Peyer's patch (tissue), 4 donors: ENCODE measurements at regions not wholly inside any gene's neighbourhood (a gene's known extent, or its start where the extent isn't known, plus 50 kb on each side); places are given as distances from the start of the nearest gene placed in this dataset.

Source experiments
- DNase-seq, 3 donors: peaks; one replicate each; pipeline ENCODE4 v3.0.0-alpha.2; 2017 to 2019
- H3K27ac ChIP-seq, 4 donors: fragments of 200-600 bp; sonication (generic); one replicate each; pipeline ENCODE4 v1.5.1; 2016 to 2019
- H3K27me3 ChIP-seq, 2 donors: fragments of 200-600 bp; sonication (generic); one replicate each; pipeline ENCODE4 v1.5.1; 2019
- H3K36me3 ChIP-seq, 3 donors: fragments of 200-600 bp; sonication (generic); one replicate each; pipeline ENCODE4 v1.5.1; 2016 to 2019
- H3K4me1 ChIP-seq, 4 donors: fragments of 200-600 bp; sonication (generic); one replicate each; pipeline ENCODE4 v1.5.1; 2016 to 2019
- H3K4me3 ChIP-seq, 4 donors: fragments of 200-600 bp; sonication (generic); 1 replicate in 3 of 4; 2 replicates in 1 of 4; pipeline ENCODE4 v1.5.1; 2016 to 2019; ENCODE audit warnings: mild to moderate bottlenecking in 1 of 4
- H3K9me3 ChIP-seq, 4 donors: fragments of 200-600 bp; sonication (generic); one replicate each; pipeline ENCODE4 v1.5.1; 2016 to 2019; ENCODE audit warnings: mild to moderate bottlenecking in 1 of 4
- POLR2A ChIP-seq, 2 donors: fragments of 450-650 bp; IDR thresholded peaks; one replicate each; pipeline ENCODE4 v1.5.1; 2017; ENCODE audit warnings: antibody characterized with exemption in 2 of 2, mild to moderate bottlenecking in 2 of 2, moderate library complexity in 2 of 2
- TF ChIP-seq, protein P1 (sequence below), 6 experiments: fragments of 450-650 bp in 4 of 6; fragments of 200-600 bp in 2 of 6; sonication (generic) in 1 of 6; IDR thresholded peaks; one replicate each; pipeline ENCODE4 v1.5.1; 2017 to 2019; ENCODE audit warnings: antibody characterized with exemption in 6 of 6, mild to moderate bottlenecking in 3 of 6, moderate library complexity in 1 of 6

DNA sequence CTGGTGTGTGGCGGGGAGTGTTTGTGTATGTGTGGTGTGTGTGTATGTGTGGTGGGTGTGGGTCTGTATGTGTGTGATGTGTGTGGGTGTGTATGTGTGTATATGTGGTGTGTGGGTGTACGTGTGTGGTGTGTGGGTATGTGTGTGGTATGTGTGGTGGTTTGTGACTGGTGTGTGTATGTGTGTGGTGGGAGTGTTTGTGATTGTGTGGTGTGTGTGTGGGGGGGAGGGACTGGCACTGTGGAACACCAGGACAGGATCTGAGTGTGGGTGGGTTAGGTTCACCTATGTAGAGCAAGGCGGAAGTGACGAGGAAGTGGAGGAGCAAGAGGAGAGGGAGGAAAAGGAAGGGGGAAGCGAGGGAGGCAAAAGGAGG is 510.8 kb downstream of the SHQ1 start:
- TF ChIP-seq POLR2A (IDR thresholded peaks at IDR 0.05), result no peak
- TF ChIP-seq, protein P1, sequence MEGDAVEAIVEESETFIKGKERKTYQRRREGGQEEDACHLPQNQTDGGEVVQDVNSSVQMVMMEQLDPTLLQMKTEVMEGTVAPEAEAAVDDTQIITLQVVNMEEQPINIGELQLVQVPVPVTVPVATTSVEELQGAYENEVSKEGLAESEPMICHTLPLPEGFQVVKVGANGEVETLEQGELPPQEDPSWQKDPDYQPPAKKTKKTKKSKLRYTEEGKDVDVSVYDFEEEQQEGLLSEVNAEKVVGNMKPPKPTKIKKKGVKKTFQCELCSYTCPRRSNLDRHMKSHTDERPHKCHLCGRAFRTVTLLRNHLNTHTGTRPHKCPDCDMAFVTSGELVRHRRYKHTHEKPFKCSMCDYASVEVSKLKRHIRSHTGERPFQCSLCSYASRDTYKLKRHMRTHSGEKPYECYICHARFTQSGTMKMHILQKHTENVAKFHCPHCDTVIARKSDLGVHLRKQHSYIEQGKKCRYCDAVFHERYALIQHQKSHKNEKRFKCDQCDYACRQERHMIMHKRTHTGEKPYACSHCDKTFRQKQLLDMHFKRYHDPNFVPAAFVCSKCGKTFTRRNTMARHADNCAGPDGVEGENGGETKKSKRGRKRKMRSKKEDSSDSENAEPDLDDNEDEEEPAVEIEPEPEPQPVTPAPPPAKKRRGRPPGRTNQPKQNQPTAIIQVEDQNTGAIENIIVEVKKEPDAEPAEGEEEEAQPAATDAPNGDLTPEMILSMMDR (IDR thresholded peaks at IDR 0.05), result no peak
- Histone ChIP-seq H3K4me1 (peaks cover 0 to 8% (median 0%) of the 10 kb centered on the region in 4 donors), H3K4me3 (no peak overlapping the region), H3K27ac (no peak overlapping the region), H3K36me3 (no peaks in the 10 kb centered on the region), H3K9me3 (no peaks in the 10 kb centered on the region), H3K27me3 (no peaks in the 10 kb centered on the region)
- DNase-seq, result no peak

DNA sequence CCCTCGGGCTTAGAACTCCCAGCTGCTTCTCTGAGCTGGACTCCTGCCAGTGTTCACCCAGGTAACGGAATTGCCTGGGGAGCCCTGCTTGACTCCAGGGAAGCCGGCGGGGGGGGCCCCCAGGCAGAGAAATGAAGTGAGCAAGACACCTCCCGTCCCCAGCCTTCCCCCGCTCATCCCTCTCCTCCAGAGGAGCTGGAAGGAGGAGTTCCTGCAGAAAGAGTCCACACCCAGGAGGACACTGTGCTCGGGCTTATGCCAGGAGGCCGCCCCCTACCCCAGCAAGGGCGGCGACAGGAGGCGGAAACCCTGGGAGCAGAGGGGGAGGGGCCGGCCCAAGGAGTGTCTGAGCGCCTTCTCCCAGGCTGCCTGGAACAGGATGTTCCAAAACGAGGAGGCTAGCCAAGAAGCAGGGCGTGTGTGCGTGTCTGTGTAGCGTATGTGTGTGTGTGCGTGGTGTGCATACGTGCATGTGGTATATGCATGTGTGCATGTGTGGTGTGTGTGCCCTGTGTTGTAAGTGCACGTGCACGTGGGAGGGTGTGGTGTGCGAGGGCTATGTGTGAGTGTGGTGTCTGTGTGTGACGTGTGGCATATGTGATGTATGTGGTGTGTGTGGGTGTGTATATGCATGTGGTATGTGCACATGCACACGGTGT is 511.3 kb downstream of the SHQ1 start:
- DNase-seq, result peak in 2 of 3 donors; percentile 86
- H3K27me3 ChIP-seq, result no peaks in the 10 kb centered on the region
- peaks cover 0 to 8% (median 0%) of the 10 kb centered on the region in 4 donors for H3K4me1 ChIP-seq
- TF ChIP-seq POLR2A (IDR thresholded peaks at IDR 0.05), result no peak
- TF ChIP-seq, protein P1 (IDR thresholded peaks at IDR 0.05), result no peak
- H3K9me3 ChIP-seq, result no peaks in the 10 kb centered on the region
- H3K36me3 ChIP-seq, result no peaks in the 10 kb centered on the region
- peak overlapping the region in 1 of 4 donors; percentile 9 for H3K27ac ChIP-seq
- peak overlapping the region in 2 of 4 donors; percentile 1 to 19 for H3K4me3 ChIP-seq

DNA sequence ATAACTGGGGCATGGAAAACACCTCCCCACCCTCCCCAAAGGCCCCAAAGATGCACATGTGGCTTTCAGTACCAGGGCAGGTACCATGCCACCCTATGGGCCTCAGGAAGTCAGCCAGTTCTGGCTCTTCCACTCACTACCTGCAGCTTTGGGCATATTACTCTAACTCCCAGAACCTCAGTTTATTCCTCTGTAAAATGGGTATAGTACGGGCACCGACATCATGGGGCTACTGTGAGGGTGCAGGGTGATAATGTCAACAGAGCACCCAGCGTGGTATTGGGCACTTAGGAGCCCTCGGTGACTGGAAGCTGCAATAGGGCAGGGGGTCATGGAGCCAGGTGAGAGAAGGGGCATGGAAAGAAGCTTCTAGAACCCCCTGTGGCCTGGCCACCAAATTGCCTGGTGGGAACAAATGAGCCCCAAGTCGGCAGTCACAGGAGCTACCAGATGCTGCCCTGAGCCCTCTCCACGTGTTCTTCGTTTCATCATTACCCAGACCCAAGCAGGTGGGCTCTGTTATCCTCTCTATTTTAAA is 512.1 kb downstream of the SHQ1 start:
- Histone ChIP-seq H3K4me3 (no peak overlapping the region), H3K36me3 (no peaks in the 10 kb centered on the region), H3K4me1 (peaks cover 0 to 8% (median 0%) of the 10 kb centered on the region in 4 donors), H3K27ac (no peak overlapping the region), H3K27me3 (no peaks in the 10 kb centered on the region), H3K9me3 (no peaks in the 10 kb centered on the region)
- DNase-seq, result no peak
- TF ChIP-seq POLR2A (IDR thresholded peaks at IDR 0.05), result no peak
- TF ChIP-seq, protein P1 (IDR thresholded peaks at IDR 0.05), result no peak

DNA sequence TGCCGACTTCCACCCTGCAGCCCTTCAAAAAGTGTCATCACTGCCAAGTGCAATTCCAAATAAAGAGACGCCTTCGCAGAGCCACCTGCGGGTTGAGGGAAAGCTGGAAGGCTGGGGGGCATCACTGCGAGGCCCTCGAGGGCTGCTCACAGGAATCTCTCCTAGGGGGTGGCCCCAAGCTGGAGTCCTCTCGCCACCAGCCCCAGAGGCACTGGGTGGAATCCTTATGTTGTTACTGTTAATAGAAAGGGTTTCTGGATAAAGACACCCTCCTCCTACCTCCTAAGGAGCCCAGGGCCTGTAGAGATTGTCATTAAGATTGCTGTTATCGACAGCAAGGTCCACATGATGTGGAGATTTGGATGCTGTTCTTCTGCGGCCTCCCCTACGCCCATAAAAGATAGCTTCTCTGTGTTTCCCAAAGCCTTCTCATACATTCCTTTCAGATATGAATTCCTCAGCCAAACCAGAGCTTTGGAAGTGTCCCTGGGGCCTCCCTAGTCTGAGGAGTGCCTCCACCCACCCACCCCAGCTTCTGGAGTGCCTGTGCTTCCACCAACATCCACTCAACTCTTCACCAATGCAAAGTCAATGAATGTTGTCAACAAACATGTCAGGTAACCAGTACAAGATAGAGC is 512.7 kb downstream of the SHQ1 start:
- Histone ChIP-seq H3K36me3 (no peaks in the 10 kb centered on the region), H3K9me3 (no peaks in the 10 kb centered on the region), H3K4me1 (peaks cover 0 to 8% (median 0%) of the 10 kb centered on the region in 4 donors), H3K4me3 (no peak overlapping the region), H3K27ac (no peak overlapping the region), H3K27me3 (no peaks in the 10 kb centered on the region)
- TF ChIP-seq, protein P1 (IDR thresholded peaks at IDR 0.05), result no peak
- TF ChIP-seq POLR2A (IDR thresholded peaks at IDR 0.05), result no peak
- no peak for DNase-seq

DNA sequence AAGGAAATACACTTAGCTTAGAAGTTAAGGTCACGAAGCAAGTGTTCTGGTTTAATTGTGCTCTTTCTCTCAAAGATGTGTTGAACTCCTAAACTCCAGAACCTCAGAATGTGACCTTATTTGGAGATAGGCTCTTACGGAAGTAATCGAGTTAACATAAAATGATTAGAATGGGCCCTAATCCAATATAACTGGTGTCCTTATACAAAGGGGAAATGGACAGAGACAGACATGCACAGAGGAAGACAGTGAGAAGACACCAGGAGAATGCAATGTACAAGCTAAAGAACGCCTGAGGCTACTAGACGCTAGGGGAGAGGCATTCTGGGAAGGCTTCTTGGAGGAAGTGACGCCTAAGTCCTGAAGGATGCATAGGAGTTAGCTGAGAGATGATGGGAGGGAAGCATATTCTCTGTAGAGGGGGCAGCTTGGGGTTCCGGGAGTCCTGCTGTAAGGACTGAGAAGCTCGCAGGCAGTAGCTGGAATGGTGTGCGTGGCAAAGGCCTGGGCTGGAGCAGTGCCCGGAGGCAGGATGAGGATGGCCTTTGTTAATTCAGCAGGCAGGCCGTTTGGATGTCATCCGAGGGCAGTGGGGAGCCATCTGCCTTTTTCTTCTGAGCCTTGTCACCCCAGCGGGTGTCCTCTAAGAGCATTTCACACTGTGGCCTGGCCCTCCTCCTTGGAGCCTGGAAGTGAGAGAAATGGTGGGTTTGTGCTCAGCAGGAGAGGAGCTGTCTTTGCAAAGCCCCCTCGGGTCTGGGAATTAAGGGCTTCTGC is 513.4 kb downstream of the SHQ1 start:
- Histone ChIP-seq H3K4me3 (no peak overlapping the region), H3K9me3 (no peaks in the 10 kb centered on the region), H3K36me3 (no peaks in the 10 kb centered on the region), H3K27me3 (no peaks in the 10 kb centered on the region), H3K27ac (no peak overlapping the region), H3K4me1 (peaks cover 0 to 8% (median 0%) of the 10 kb centered on the region in 4 donors)
- DNase-seq, result no peak
- TF ChIP-seq POLR2A (IDR thresholded peaks at IDR 0.05), result no peak
- TF ChIP-seq, protein P1 (IDR thresholded peaks at IDR 0.05), result no peak
